Thoracic aorta (tissue), 2 donors: ENCODE measurements at regions not wholly inside any gene's neighbourhood (a gene's known extent, or its start where the extent isn't known, plus 50 kb on each side); places are given as distances from the start of the nearest gene placed in this dataset.

Source experiments
- ATAC-seq: fragments of 150-250 bp; one replicate; pipeline ENCODE4 v1.8.0; 2017; ENCODE audit warnings: low read depth; ENCODE audit not compliant: insufficient number of reproducible peaks, low FRiP score
- DNase-seq: peaks from one replicate; pipeline ENCODE4 v3.0.0-alpha.2; 2020; ENCODE audit warnings: low spot score
- H3K27ac ChIP-seq, 2 donors: fragments of 200-600 bp; sonication (generic); 1 replicate in 1 of 2; 2 replicates in 1 of 2; pipeline ENCODE4 v1.5.1; 2016; ENCODE audit warnings: mild to moderate bottlenecking in 2 of 2, moderate library complexity in 2 of 2
- H3K27me3 ChIP-seq: fragments of 200-600 bp; sonication (generic); replicated peaks from 2 replicates; pipeline ENCODE4 v1.6.0; 2016; ENCODE audit warnings: mild to moderate bottlenecking; ENCODE audit not compliant: insufficient read depth
- H3K36me3 ChIP-seq: fragments of 200-600 bp; sonication (generic); one replicate; pipeline ENCODE4 v1.5.1; 2016
- H3K4me1 ChIP-seq, 2 donors: fragments of 200-600 bp; sonication (generic); 1 replicate in 1 of 2; 2 replicates in 1 of 2; pipeline versions ENCODE4 v1.5.1 to v1.6.0; 2016; ENCODE audit warnings: low read depth in 2 of 2, mild to moderate bottlenecking in 1 of 2; ENCODE audit not compliant: control insufficient read depth in 1 of 2
- H3K4me3 ChIP-seq: fragments of 200-600 bp; sonication (generic); 2 replicates; pipeline ENCODE4 v1.5.1; 2016; ENCODE audit warnings: mild to moderate bottlenecking
- H3K9me3 ChIP-seq: fragments of 200-600 bp; sonication (generic); 2 replicates; pipeline ENCODE4 v1.5.1; 2016
- CTCF ChIP-seq: fragments of 200-600 bp; sonication (generic); IDR thresholded peaks from one replicate; pipeline ENCODE4 v1.5.1; 2019; ENCODE audit warnings: antibody characterized with exemption

DNA sequence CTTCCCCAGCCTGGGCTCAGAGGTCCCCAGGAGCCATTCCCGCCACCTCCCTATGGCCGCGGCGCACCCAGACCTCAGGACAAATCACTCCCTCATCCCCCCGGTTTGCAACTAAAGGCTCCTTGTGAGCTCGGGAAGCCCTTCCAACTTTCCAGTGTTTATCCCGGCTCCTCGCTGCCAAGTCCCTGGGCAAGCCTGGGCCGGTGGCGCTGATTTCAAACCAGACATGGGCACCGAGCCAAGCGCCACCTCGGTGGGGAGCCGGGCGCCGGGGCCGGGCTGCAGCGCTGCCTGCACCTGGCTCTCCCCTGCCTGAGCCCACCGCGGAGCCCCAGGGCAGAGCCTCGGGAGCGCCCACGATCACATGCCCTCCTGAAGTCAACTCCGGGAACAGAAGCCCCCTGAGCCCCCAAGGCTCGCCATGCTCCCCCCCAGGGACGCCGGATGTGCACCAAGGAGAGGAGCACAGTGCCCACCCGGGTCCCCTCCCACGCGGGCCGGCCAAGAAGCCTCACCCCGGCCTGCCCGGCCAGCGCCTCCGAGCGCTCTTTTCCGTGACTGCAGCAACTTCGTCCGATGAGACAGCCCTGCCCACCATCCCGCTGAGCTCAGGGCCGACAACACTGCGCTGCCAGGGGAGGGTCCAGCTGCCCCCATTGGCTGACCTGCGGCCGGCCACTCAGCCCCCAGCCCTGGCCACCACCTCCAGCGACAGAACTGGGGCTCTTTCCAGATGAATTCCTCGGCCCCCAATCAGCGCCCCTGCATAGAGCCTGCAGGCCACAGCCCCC, 50.0 kb downstream of the NCOR2 start:
- Histone ChIP-seq H3K9me3 (no peaks in the 10 kb centered on the region), H3K27ac (peak overlapping the region; percentile 97), H3K27me3 (no peaks in the 10 kb centered on the region), H3K36me3 (no peaks in the 10 kb centered on the region), H3K4me3 (peak overlapping the region; percentile 71), H3K4me1 (peaks cover 49 to 87% of the 10 kb centered on the region in 2 donors)
- ATAC-seq (no peak), DNase-seq (peak; percentile 52)
- no peak for TF ChIP-seq CTCF

DNA sequence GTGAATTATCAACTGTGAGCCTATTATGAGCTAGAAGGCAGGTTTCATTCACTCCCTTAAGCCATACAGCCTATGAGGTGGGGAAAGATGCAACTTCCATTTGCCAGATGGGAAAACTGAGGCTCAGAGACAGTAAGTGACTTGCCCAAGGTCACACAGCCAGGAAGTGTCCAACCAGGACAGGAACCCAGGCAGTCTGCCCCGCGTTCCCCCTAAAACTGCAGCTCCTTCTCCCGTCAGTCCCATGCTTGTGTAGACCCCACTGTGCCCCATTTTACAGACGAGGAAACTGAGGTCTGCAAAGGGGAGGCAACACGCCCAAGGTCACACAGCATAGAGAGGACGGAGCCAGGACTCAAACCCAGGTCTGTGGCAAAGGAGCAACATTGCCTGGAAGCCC, 50.6 kb downstream of the NCOR2 start:
- peak overlapping the region; percentile 71 for H3K4me3 ChIP-seq
- H3K27ac ChIP-seq = peak overlapping the region; percentile 97
- DNase-seq (no peak), ATAC-seq (no peak)
- H3K36me3 ChIP-seq = no peaks in the 10 kb centered on the region
- H3K27me3 ChIP-seq = no peaks in the 10 kb centered on the region
- H3K9me3 ChIP-seq = no peaks in the 10 kb centered on the region
- TF ChIP-seq CTCF = no peak
- H3K4me1 ChIP-seq = peaks cover 50 to 83% of the 10 kb centered on the region in 2 donors

- H3K36me3 ChIP-seq = no peaks in the 10 kb centered on the region
- no peaks in the 10 kb centered on the region for H3K27me3 ChIP-seq
- no peak for ATAC-seq
- DNase-seq = no peak
- no peak for TF ChIP-seq CTCF
- H3K4me3 ChIP-seq = no peak overlapping the region
- H3K9me3 ChIP-seq = no peaks in the 10 kb centered on the region
- peaks cover 50 to 80% of the 10 kb centered on the region in 2 donors for H3K4me1 ChIP-seq
- no peak overlapping the region for H3K27ac ChIP-seq
These were observed 51.4 kb downstream of the NCOR2 start for GRCh38 chr12:124515981-124516380.

- no peaks in the 10 kb centered on the region for H3K27me3 ChIP-seq
- no peak for ATAC-seq
- TF ChIP-seq CTCF = no peak
- DNase-seq = no peak
- H3K9me3 ChIP-seq = no peaks in the 10 kb centered on the region
- no peak overlapping the region for H3K27ac ChIP-seq
- no peak overlapping the region for H3K4me3 ChIP-seq
- H3K36me3 ChIP-seq = no peaks in the 10 kb centered on the region
- peaks cover 46 to 80% of the 10 kb centered on the region in 2 donors for H3K4me1 ChIP-seq
These were observed 52.1 kb downstream of the NCOR2 start for GRCh38 chr12:124514996-124515932.
